ENCODE measurements at regions not wholly inside any gene's neighbourhood (a gene's known extent, or its start where the extent isn't known, plus 50 kb on each side); places are given as distances from the start of the nearest gene placed in this dataset.

DNA sequence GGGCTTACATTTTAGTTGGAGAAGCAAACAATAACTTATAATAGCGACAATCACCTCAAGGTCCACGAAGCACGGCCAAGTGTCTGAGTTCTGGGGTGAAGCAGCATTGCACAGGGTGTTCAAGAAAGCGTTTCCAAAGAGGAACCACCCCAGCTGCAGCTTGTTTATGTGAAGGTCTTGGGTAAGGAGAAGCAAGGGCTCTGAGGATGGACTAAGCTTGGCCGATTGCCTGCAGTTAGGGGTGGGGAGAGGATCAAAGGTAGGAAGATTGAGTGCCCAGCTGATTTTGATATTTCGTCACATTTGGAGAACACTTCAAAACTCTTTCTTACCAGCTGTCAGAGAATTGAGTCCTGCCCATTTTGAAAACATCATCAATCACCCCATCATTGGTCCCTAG, 321.6 kb upstream of the DNAJC19 start:
- Histone ChIP-seq H3K27me3 (ENCODE audit: low read depth, low read length) (0 out of 2 replicates have a peak, but pooled peaks cover 4% of the 10 kb centered on the region), H3K4me1 (ENCODE audit: low read length) (no peaks in the 10 kb centered on the region), H3K4me2 (ENCODE audit: low read length) (no peak overlapping the region), H3K36me3 (replicated peaks; ENCODE audit: low read depth, low read length) (no peaks in the 10 kb centered on the region), H3K9me3 (ENCODE audit: insufficient read depth, low read length) (no peaks in the 10 kb centered on the region), H2AFZ (ENCODE audit: low read depth, low read length) (no peak overlapping the region), H3K27ac (ENCODE audit: low read length) (no peak overlapping the region), H3K4me3 (ENCODE audit: low read length) (no peak overlapping the region), H4K20me1 (ENCODE audit: insufficient read depth, low read length) (no peaks in the 10 kb centered on the region), H3K79me2 (ENCODE audit: low read length) (no peaks in the 10 kb centered on the region), H3K9ac (ENCODE audit: low read length) (no peak overlapping the region)
- TF ChIP-seq EZH2phosphoT487 (IDR thresholded peaks at IDR 0.05; ENCODE audit: low read depth) = no peak
- TF ChIP-seq, protein P1, sequence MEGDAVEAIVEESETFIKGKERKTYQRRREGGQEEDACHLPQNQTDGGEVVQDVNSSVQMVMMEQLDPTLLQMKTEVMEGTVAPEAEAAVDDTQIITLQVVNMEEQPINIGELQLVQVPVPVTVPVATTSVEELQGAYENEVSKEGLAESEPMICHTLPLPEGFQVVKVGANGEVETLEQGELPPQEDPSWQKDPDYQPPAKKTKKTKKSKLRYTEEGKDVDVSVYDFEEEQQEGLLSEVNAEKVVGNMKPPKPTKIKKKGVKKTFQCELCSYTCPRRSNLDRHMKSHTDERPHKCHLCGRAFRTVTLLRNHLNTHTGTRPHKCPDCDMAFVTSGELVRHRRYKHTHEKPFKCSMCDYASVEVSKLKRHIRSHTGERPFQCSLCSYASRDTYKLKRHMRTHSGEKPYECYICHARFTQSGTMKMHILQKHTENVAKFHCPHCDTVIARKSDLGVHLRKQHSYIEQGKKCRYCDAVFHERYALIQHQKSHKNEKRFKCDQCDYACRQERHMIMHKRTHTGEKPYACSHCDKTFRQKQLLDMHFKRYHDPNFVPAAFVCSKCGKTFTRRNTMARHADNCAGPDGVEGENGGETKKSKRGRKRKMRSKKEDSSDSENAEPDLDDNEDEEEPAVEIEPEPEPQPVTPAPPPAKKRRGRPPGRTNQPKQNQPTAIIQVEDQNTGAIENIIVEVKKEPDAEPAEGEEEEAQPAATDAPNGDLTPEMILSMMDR (IDR thresholded peaks at IDR 0.05; ENCODE audit: low read depth, low read length) = no peak

DNA sequence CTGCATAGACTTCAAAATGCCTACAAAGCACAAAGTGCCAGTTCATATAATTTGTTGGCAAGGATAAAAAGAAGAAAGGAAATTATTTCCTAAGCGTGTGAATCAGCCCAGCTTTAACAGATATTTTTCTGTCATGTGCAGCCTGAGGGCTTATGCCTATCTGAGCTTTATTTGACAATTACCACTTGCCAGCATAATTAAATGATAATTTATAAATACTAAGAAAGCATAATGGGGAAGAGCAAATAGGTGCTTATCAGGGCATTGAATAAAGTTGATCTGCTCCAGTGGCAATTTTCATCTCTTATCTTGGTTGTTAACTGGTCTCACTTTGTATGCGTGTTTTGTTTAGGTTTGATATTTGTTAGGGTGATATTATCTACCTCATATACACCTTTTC, 313.4 kb upstream of the DNAJC19 start:
- Histone ChIP-seq H3K27me3 (ENCODE audit: low read depth, low read length) (peaks cover 13% of the 10 kb centered on the region), H3K4me1 (ENCODE audit: low read length) (no peaks in the 10 kb centered on the region), H3K79me2 (ENCODE audit: low read length) (no peaks in the 10 kb centered on the region), H3K36me3 (replicated peaks; ENCODE audit: low read depth, low read length) (no peaks in the 10 kb centered on the region), H3K4me3 (ENCODE audit: low read length) (no peak overlapping the region), H3K9ac (ENCODE audit: low read length) (no peak overlapping the region), H3K4me2 (ENCODE audit: low read length) (no peak overlapping the region), H4K20me1 (ENCODE audit: insufficient read depth, low read length) (no peaks in the 10 kb centered on the region), H3K9me3 (ENCODE audit: insufficient read depth, low read length) (no peaks in the 10 kb centered on the region), H3K27ac (ENCODE audit: low read length) (no peak overlapping the region), H2AFZ (ENCODE audit: low read depth, low read length) (no peak overlapping the region)
- TF ChIP-seq, protein P1 (IDR thresholded peaks at IDR 0.05; ENCODE audit: low read depth, low read length) = no peak
- TF ChIP-seq EZH2phosphoT487 (IDR thresholded peaks at IDR 0.05; ENCODE audit: low read depth) = no peak

DNA sequence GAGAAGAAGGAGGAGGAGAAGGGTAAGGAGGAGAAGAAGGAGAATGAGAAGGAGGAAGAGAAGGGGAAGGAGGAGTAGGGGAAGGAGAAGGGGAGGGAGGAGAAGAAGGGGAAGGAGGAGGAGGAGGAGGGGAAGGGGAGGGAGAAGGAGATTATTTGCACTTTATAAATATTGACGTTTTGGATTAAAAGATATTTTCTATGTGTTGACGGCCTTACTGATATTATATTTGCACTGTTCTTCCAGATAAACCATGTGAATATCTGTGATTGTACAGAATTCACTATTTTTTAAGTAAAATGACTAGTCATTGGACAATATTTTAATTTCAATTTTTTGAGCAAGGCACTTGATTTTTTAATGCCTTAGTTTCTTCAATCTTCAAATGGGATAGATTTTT, 310.5 kb upstream of the DNAJC19 start:
- H3K4me2 ChIP-seq (ENCODE audit: low read length) = no peak overlapping the region
- H4K20me1 ChIP-seq (ENCODE audit: insufficient read depth, low read length) = no peaks in the 10 kb centered on the region
- no peak for TF ChIP-seq EZH2phosphoT487 (IDR thresholded peaks at IDR 0.05; ENCODE audit: low read depth)
- TF ChIP-seq, protein P1 (IDR thresholded peaks at IDR 0.05; ENCODE audit: low read depth, low read length) = no peak

DNA sequence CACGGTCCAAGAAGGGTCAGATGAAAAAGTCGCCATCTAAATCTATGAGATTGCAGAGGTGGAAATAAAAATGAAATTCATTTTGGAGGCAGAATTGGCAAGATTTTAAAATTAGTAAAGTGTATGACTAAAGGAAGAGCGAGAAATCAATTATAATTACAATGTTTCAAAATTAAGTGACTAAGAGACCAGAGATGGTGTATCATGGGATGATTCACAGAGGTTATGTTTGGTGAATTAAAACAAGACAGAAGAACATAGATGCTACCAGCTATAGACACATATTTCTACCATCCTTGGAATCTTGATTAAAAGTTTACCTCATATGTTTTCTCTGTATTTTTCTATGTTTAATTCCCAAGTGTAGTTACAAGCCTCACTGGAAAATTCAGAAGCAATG, 308.9 kb upstream of the DNAJC19 start:
- Histone ChIP-seq H3K36me3 (replicated peaks; ENCODE audit: low read depth, low read length) (no peaks in the 10 kb centered on the region), H3K9me3 (ENCODE audit: insufficient read depth, low read length) (no peaks in the 10 kb centered on the region), H3K27ac (ENCODE audit: low read length) (no peak overlapping the region), H3K27me3 (ENCODE audit: low read depth, low read length) (peaks cover 24% of the 10 kb centered on the region), H3K4me2 (ENCODE audit: low read length) (no peak overlapping the region), H3K4me1 (ENCODE audit: low read length) (no peaks in the 10 kb centered on the region), H3K4me3 (ENCODE audit: low read length) (no peak overlapping the region), H4K20me1 (ENCODE audit: insufficient read depth, low read length) (no peaks in the 10 kb centered on the region), H2AFZ (ENCODE audit: low read depth, low read length) (no peak overlapping the region), H3K9ac (ENCODE audit: low read length) (no peak overlapping the region), H3K79me2 (ENCODE audit: low read length) (no peaks in the 10 kb centered on the region)
- TF ChIP-seq EZH2phosphoT487 (IDR thresholded peaks at IDR 0.05; ENCODE audit: low read depth) = no peak
- TF ChIP-seq, protein P1 (IDR thresholded peaks at IDR 0.05; ENCODE audit: low read depth, low read length) = no peak

More for the DNA sequence above, 310.5 kb upstream of the DNAJC19 start:
- Histone ChIP-seq H3K36me3 (replicated peaks; ENCODE audit: low read depth, low read length) (no peaks in the 10 kb centered on the region), H3K27ac (ENCODE audit: low read length) (no peak overlapping the region), H3K9me3 (ENCODE audit: insufficient read depth, low read length) (no peaks in the 10 kb centered on the region), H2AFZ (ENCODE audit: low read depth, low read length) (no peak overlapping the region), H3K9ac (ENCODE audit: low read length) (no peak overlapping the region), H3K79me2 (ENCODE audit: low read length) (no peaks in the 10 kb centered on the region), H3K4me1 (ENCODE audit: low read length) (no peaks in the 10 kb centered on the region), H3K4me3 (ENCODE audit: low read length) (no peak overlapping the region), H3K27me3 (ENCODE audit: low read depth, low read length) (peaks cover 17% of the 10 kb centered on the region)

All from OCI-LY3 (cell line).